Fibroblast of lung (primary cell): ENCODE measurements at regions not wholly inside any gene's neighbourhood (a gene's known extent, or its start where the extent isn't known, plus 50 kb on each side); places are given as distances from the start of the nearest gene placed in this dataset.
"Not testable (repeated sequence)": the region's sequence is repeated elsewhere in the genome, so short reads cannot be mapped to it uniquely, and the experiment has no call there.

ENCODE experiments used
- DNase-seq, 2 donors: peaks; one replicate each; pipeline versions ENCODE4 v3.0.0 to v3.0.0-alpha.2; 2010; ENCODE audit warnings: low read depth in 2 of 2
- H2AFZ ChIP-seq: 2 replicates; pipeline ENCODE4 v1.5.1; 2012; ENCODE audit warnings: low read length, control low read depth, inconsistent platforms
- H3K27ac ChIP-seq: 2 replicates; pipeline ENCODE4 v1.5.1; 2011; ENCODE audit warnings: low read length, control low read depth; ENCODE audit not compliant: insufficient read depth
- H3K27me3 ChIP-seq: 2 replicates; pipeline ENCODE4 v1.5.1; 2011; ENCODE audit warnings: mild to moderate bottlenecking, low read length; ENCODE audit not compliant: control insufficient read depth, insufficient read depth
- H3K36me3 ChIP-seq: 2 replicates; pipeline ENCODE4 v1.5.1; 2011; ENCODE audit warnings: low read length; ENCODE audit not compliant: control insufficient read depth, insufficient read depth
- H3K4me1 ChIP-seq: 2 replicates; pipeline ENCODE4 v1.5.1; 2011; ENCODE audit warnings: low read length; ENCODE audit not compliant: control insufficient read depth, insufficient read depth; ENCODE audit errors: extremely low read depth
- H3K4me2 ChIP-seq: 2 replicates; pipeline ENCODE4 v1.5.1; 2011; ENCODE audit warnings: low read length, control low read depth; ENCODE audit not compliant: insufficient read depth; ENCODE audit errors: extremely low read depth
- H3K4me3 ChIP-seq, 4 experiments: fragments of 200-600 bp in 1 of 4; sonication (generic) in 1 of 4; replicated peaks in 1 of 4; 2 replicates each; pipeline ENCODE4 v1.5.1; 2011 to 2016; ENCODE audit warnings: low read length in 4 of 4, low read depth in 3 of 4, mild to moderate bottlenecking in 3 of 4, control low read depth in 2 of 4, inconsistent platforms in 1 of 4, mixed read lengths in 1 of 4; ENCODE audit not compliant: insufficient read depth in 1 of 4; ENCODE audit errors: control extremely low read depth in 1 of 4
- H3K79me2 ChIP-seq: 2 replicates; pipeline ENCODE4 v1.5.1; 2012; ENCODE audit warnings: mild to moderate bottlenecking, low read length, inconsistent platforms; ENCODE audit not compliant: control insufficient read depth, insufficient read depth
- H3K9ac ChIP-seq: 2 replicates; pipeline ENCODE4 v1.5.1; 2011; ENCODE audit warnings: mild to moderate bottlenecking, low read length, control low read depth; ENCODE audit not compliant: insufficient read depth
- H3K9me3 ChIP-seq: 2 replicates; pipeline ENCODE4 v1.5.1; 2012; ENCODE audit warnings: low read depth, low read length; ENCODE audit not compliant: control insufficient read depth, insufficient read depth
- H4K20me1 ChIP-seq: 2 replicates; pipeline ENCODE4 v1.5.1; 2011; ENCODE audit warnings: low read length; ENCODE audit not compliant: control insufficient read depth, insufficient read depth; ENCODE audit errors: extremely low read depth
- EZH2 ChIP-seq: IDR thresholded peaks from 2 replicates; pipeline ENCODE4 v1.5.1; 2012; ENCODE audit warnings: low read length, control low read depth, mild to moderate bottlenecking; ENCODE audit errors: missing control alignments
- TF ChIP-seq, protein P1 (sequence below), 2 donors: IDR thresholded peaks in 1 of 2; conservative IDR thresholded peaks in 1 of 2; 1 replicate in 1 of 2; 2 replicates in 1 of 2; pipeline ENCODE4 v1.5.1; 2011 to 2012; ENCODE audit warnings: low read length in 2 of 2, control low read depth in 1 of 2, inconsistent platforms in 1 of 2, low read depth in 1 of 2, mild to moderate bottlenecking in 1 of 2

DNA sequence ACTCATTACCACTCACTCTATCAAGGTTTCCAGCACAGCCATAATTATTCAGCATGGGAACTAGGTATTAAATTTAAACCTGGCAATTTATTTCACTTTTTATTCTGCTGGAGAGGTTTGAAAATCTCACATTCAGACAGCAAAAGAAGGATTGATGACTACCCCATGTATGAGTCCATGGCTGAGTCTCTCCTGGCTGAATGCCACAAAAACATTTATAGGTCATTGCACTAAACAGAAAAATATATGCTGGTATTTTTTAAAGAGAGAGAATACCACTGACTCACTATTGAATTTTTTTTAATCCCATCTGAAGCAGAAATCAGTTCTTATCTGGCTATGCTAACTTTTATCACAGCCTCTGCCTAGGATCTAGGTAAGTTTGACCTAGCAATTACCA, 336.3 kb downstream of the PPP1R3A start:
- no peak overlapping the region for H3K27ac ChIP-seq
- H2AFZ ChIP-seq, result no peak overlapping the region
- no peak overlapping the region for H3K4me2 ChIP-seq
- no peaks in the 10 kb centered on the region for H4K20me1 ChIP-seq
- no peaks in the 10 kb centered on the region for H3K27me3 ChIP-seq
- H3K4me3 ChIP-seq, result no peak overlapping the region
- no peaks in the 10 kb centered on the region for H3K4me1 ChIP-seq
- no peaks in the 10 kb centered on the region for H3K79me2 ChIP-seq
- peak; percentile 1 to 61 for DNase-seq
- H3K9me3 ChIP-seq, result no peaks in the 10 kb centered on the region
- H3K36me3 ChIP-seq, result no peaks in the 10 kb centered on the region
- TF ChIP-seq EZH2, result no peak
- TF ChIP-seq, protein P1, sequence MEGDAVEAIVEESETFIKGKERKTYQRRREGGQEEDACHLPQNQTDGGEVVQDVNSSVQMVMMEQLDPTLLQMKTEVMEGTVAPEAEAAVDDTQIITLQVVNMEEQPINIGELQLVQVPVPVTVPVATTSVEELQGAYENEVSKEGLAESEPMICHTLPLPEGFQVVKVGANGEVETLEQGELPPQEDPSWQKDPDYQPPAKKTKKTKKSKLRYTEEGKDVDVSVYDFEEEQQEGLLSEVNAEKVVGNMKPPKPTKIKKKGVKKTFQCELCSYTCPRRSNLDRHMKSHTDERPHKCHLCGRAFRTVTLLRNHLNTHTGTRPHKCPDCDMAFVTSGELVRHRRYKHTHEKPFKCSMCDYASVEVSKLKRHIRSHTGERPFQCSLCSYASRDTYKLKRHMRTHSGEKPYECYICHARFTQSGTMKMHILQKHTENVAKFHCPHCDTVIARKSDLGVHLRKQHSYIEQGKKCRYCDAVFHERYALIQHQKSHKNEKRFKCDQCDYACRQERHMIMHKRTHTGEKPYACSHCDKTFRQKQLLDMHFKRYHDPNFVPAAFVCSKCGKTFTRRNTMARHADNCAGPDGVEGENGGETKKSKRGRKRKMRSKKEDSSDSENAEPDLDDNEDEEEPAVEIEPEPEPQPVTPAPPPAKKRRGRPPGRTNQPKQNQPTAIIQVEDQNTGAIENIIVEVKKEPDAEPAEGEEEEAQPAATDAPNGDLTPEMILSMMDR (conservative IDR thresholded peaks at IDR 0.05 in 1 of 2, IDR thresholded peaks at IDR 0.05 in 1 of 2; ENCODE audit: low read depth in 1 of 2, low read length in 2 of 2), result no peak
- no peak overlapping the region for H3K9ac ChIP-seq

DNA sequence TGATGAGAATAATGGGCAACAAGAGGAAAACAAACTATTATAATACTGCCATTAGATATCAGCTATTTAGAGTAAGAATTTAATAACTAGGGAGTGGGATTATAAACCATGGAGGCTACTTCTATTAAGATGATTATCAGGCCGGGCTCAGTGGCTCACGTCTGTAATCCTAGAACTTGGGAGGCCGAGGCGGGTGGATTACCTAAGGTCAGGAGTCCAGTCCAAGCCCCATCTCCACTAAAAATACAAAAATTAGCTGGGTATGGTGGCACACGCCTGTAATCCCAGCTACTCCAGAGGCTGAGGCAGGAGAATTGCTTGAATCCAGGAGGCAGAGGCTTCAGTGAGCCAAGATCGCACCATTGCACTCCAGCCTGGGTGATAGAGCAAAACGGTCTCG, 355.6 kb downstream of the PPP1R3A start:
- not testable (repeated sequence) for H3K79me2 ChIP-seq, H3K27ac ChIP-seq, H2AFZ ChIP-seq, H3K9me3 ChIP-seq, H3K9ac ChIP-seq, DNase-seq, H3K4me3 ChIP-seq, H3K27me3 ChIP-seq, H3K4me2 ChIP-seq, H3K4me1 ChIP-seq, H3K36me3 ChIP-seq, H4K20me1 ChIP-seq

DNA sequence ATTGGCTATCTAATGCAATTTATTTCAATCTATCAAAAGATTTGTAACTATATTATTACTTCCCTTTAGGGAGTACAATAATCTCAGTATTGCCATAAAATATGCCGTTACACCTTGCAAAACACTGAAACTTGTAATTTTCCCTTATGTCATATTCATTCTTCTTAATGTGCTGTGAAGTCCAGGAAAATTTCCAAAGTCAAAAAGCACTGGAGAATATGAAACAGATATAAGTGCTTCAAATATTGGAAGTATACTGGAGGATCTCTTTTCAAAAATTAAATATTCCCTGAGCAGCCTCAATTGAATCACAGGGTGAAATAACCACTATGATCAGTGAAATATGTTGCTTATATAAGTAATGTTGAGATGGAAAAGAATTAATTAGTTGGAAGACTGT, 356.0 kb downstream of the PPP1R3A start:
- H3K27ac ChIP-seq, result no peak overlapping the region
- no peaks in the 10 kb centered on the region for H3K36me3 ChIP-seq
- no peak overlapping the region for H3K4me3 ChIP-seq
- no peak overlapping the region for H2AFZ ChIP-seq
- TF ChIP-seq, protein P1 (conservative IDR thresholded peaks at IDR 0.05 in 1 of 2, IDR thresholded peaks at IDR 0.05 in 1 of 2; ENCODE audit: low read depth in 1 of 2, low read length in 2 of 2), result no peak
- no peak for TF ChIP-seq EZH2
- no peaks in the 10 kb centered on the region for H4K20me1 ChIP-seq
- no peaks in the 10 kb centered on the region for H3K27me3 ChIP-seq
- no peak for DNase-seq
- H3K9me3 ChIP-seq, result no peaks in the 10 kb centered on the region
- H3K4me2 ChIP-seq, result no peak overlapping the region
- H3K79me2 ChIP-seq, result no peaks in the 10 kb centered on the region
- H3K9ac ChIP-seq, result no peak overlapping the region
- no peaks in the 10 kb centered on the region for H3K4me1 ChIP-seq
